SK-N-SH (cell line): ENCODE measurements at regions not wholly inside any gene's neighbourhood (a gene's known extent, or its start where the extent isn't known, plus 50 kb on each side); places are given as distances from the start of the nearest gene placed in this dataset.

Source experiments
- NFIC ChIP-seq: IDR thresholded peaks from 2 replicates; pipeline ENCODE4 v1.4.0; 2012; ENCODE audit warnings: borderline replicate concordance
- NRF1 ChIP-seq: IDR thresholded peaks from 2 replicates; pipeline ENCODE4 v1.6.1; 2012; ENCODE audit warnings: low read depth, mild to moderate bottlenecking, low read length
- POLR2AphosphoS5 ChIP-seq: IDR thresholded peaks from 2 replicates; pipeline ENCODE4 v1.6.1; 2012; ENCODE audit warnings: low read depth, low read length
- SIN3A ChIP-seq: IDR thresholded peaks from 2 replicates; pipeline ENCODE4 v1.6.1; 2012; ENCODE audit warnings: low read depth, mild to moderate bottlenecking, low read length, moderate library complexity, borderline replicate concordance
- TF ChIP-seq, protein P1 (sequence below): fragments of 200-600 bp; sonication (generic); IDR thresholded peaks from 2 replicates; pipeline ENCODE4 v1.6.1; 2017; ENCODE audit warnings: antibody characterized with exemption, mild to moderate bottlenecking, moderate library complexity
- TF ChIP-seq, protein P2 (sequence below): IDR thresholded peaks from 2 replicates; pipeline ENCODE4 v1.6.1; 2012; ENCODE audit warnings: mild to moderate bottlenecking, low read depth, low read length, moderate library complexity

DNA sequence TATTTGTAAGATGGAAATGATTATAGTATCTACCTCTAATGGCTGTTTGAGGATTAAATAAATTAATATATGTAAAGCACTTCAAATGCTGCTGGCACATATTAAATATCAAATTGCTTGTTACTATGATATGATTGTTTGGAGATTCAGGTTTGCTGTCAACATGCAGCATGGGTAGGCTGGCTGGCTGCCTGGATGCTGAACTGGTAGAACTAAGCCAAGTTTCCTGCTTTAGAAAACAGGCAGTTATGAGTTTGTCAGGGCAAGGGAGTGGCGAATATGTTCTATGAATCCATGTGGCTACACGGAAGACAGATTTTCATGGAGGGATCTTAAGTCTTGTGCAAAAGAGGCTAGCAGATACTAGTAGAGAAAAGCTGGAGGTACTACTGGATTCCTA is 239.6 kb downstream of the GBA3 start:
- TF ChIP-seq, protein P1, sequence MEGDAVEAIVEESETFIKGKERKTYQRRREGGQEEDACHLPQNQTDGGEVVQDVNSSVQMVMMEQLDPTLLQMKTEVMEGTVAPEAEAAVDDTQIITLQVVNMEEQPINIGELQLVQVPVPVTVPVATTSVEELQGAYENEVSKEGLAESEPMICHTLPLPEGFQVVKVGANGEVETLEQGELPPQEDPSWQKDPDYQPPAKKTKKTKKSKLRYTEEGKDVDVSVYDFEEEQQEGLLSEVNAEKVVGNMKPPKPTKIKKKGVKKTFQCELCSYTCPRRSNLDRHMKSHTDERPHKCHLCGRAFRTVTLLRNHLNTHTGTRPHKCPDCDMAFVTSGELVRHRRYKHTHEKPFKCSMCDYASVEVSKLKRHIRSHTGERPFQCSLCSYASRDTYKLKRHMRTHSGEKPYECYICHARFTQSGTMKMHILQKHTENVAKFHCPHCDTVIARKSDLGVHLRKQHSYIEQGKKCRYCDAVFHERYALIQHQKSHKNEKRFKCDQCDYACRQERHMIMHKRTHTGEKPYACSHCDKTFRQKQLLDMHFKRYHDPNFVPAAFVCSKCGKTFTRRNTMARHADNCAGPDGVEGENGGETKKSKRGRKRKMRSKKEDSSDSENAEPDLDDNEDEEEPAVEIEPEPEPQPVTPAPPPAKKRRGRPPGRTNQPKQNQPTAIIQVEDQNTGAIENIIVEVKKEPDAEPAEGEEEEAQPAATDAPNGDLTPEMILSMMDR, result no peak
- TF ChIP-seq SIN3A, result no peak
- TF ChIP-seq POLR2AphosphoS5, result no peak
- no peak for TF ChIP-seq NRF1
- TF ChIP-seq, protein P2, sequence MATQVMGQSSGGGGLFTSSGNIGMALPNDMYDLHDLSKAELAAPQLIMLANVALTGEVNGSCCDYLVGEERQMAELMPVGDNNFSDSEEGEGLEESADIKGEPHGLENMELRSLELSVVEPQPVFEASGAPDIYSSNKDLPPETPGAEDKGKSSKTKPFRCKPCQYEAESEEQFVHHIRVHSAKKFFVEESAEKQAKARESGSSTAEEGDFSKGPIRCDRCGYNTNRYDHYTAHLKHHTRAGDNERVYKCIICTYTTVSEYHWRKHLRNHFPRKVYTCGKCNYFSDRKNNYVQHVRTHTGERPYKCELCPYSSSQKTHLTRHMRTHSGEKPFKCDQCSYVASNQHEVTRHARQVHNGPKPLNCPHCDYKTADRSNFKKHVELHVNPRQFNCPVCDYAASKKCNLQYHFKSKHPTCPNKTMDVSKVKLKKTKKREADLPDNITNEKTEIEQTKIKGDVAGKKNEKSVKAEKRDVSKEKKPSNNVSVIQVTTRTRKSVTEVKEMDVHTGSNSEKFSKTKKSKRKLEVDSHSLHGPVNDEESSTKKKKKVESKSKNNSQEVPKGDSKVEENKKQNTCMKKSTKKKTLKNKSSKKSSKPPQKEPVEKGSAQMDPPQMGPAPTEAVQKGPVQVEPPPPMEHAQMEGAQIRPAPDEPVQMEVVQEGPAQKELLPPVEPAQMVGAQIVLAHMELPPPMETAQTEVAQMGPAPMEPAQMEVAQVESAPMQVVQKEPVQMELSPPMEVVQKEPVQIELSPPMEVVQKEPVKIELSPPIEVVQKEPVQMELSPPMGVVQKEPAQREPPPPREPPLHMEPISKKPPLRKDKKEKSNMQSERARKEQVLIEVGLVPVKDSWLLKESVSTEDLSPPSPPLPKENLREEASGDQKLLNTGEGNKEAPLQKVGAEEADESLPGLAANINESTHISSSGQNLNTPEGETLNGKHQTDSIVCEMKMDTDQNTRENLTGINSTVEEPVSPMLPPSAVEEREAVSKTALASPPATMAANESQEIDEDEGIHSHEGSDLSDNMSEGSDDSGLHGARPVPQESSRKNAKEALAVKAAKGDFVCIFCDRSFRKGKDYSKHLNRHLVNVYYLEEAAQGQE, result no peak
- no peak for TF ChIP-seq NFIC
